Liver (tissue), 8 donors: ENCODE measurements at regions not wholly inside any gene's neighbourhood (a gene's known extent, or its start where the extent isn't known, plus 50 kb on each side); places are given as distances from the start of the nearest gene placed in this dataset.

Source experiments
- DNase-seq: peaks from one replicate; pipeline ENCODE4 v3.0.0-alpha.2; 2017; ENCODE audit warnings: low spot score
- H3K27ac ChIP-seq, 2 donors: one replicate each; pipeline ENCODE4 v1.7.0; 2013; ENCODE audit warnings: inconsistent platforms in 2 of 2, low read length in 2 of 2, control low read depth in 1 of 2, low read depth in 1 of 2, mild to moderate bottlenecking in 1 of 2
- H3K27me3 ChIP-seq, 4 donors: one replicate each; pipeline versions ENCODE4 v1.6.1 to v1.7.0; 2013; ENCODE audit warnings: low read length in 3 of 4, inconsistent platforms in 1 of 4, mild to moderate bottlenecking in 1 of 4, moderate library complexity in 1 of 4; ENCODE audit not compliant: control insufficient read depth in 4 of 4, insufficient read depth in 4 of 4
- H3K36me3 ChIP-seq, 4 donors: one replicate each; pipeline versions ENCODE4 v1.6.1 to v1.7.0; 2013; ENCODE audit warnings: low read length in 3 of 4, mild to moderate bottlenecking in 3 of 4, low read depth in 1 of 4, moderate library complexity in 1 of 4; ENCODE audit not compliant: control insufficient read depth in 4 of 4, insufficient read depth in 3 of 4
- H3K4me1 ChIP-seq, 4 donors: one replicate each; pipeline versions ENCODE4 v1.6.1 to v1.7.0; 2013; ENCODE audit warnings: low read length in 3 of 4, mild to moderate bottlenecking in 3 of 4, moderate library complexity in 1 of 4; ENCODE audit not compliant: control insufficient read depth in 4 of 4, insufficient read depth in 4 of 4
- H3K4me3 ChIP-seq, 3 donors: one replicate each; pipeline versions ENCODE4 v1.6.1 to v1.7.0; 2013; ENCODE audit warnings: low read length in 3 of 3, control low read depth in 1 of 3, low read depth in 1 of 3, mild to moderate bottlenecking in 1 of 3
- H3K9ac ChIP-seq, 2 donors: one replicate each; pipeline ENCODE4 v1.7.0; 2013; ENCODE audit warnings: low read length in 2 of 2, mild to moderate bottlenecking in 2 of 2, moderate library complexity in 2 of 2, control low read depth in 1 of 2, low read depth in 1 of 2
- H3K9me3 ChIP-seq, 4 donors: one replicate each; pipeline versions ENCODE4 v1.6.1 to v1.7.0; 2013; ENCODE audit warnings: low read length in 3 of 4; ENCODE audit not compliant: control insufficient read depth in 4 of 4
- ATF3 ChIP-seq: IDR thresholded peaks from 2 replicates; pipeline ENCODE4 v1.6.1; 2016; ENCODE audit warnings: antibody characterized with exemption
- FOXA1 ChIP-seq: IDR thresholded peaks from 2 replicates; pipeline ENCODE4 v1.6.1; 2016; ENCODE audit warnings: antibody characterized with exemption
- GABPA ChIP-seq, 2 donors: IDR thresholded peaks in 1 of 2; conservative IDR thresholded peaks in 1 of 2; 2 replicates each; pipeline ENCODE4 v1.6.1; 2016; ENCODE audit warnings: antibody characterized with exemption in 2 of 2, mild to moderate bottlenecking in 1 of 2, moderate library complexity in 1 of 2
- HNF4A ChIP-seq, 2 donors: conservative IDR thresholded peaks; 2 replicates each; pipeline ENCODE4 v1.6.1; 2016; ENCODE audit warnings: antibody characterized with exemption in 2 of 2, mild to moderate bottlenecking in 2 of 2
- JUND ChIP-seq, 2 donors: IDR thresholded peaks; 2 replicates each; pipeline ENCODE4 v1.6.1; 2016; ENCODE audit warnings: antibody characterized with exemption in 2 of 2
- MAX ChIP-seq: IDR thresholded peaks from 2 replicates; pipeline ENCODE4 v1.6.1; 2016; ENCODE audit warnings: antibody characterized with exemption
- RAD21 ChIP-seq, 2 donors: IDR thresholded peaks; 2 replicates each; pipeline ENCODE4 v1.6.1; 2016; ENCODE audit warnings: antibody characterized with exemption in 2 of 2, mild to moderate bottlenecking in 2 of 2
- RXRA ChIP-seq, 2 donors: IDR thresholded peaks; 2 replicates each; pipeline ENCODE4 v1.6.1; 2017 to 2018; ENCODE audit warnings: antibody characterized with exemption in 2 of 2, mild to moderate bottlenecking in 1 of 2
- SP1 ChIP-seq: IDR thresholded peaks from 2 replicates; pipeline ENCODE4 v1.6.1; 2018; ENCODE audit warnings: antibody characterized with exemption, mild to moderate bottlenecking
- YY1 ChIP-seq: IDR thresholded peaks from 2 replicates; pipeline ENCODE4 v1.6.1; 2016; ENCODE audit warnings: antibody characterized with exemption, mild to moderate bottlenecking
- WGBS: extraction: QIAGEN DNeasy Blood & Tissue Kit; methylation state at CpG from one replicate; pipeline ENCODE4 v1.1.7; 2013; 5-methylcytosine and 5-hydroxymethylcytosine counted together
- TF ChIP-seq, protein P1 (sequence below): IDR thresholded peaks from 2 replicates; pipeline ENCODE4 v1.6.1; 2016; ENCODE audit warnings: antibody characterized with exemption
- TF ChIP-seq, protein P2 (sequence below): fragments of 150-350 bp; IDR thresholded peaks from 2 replicates; pipeline ENCODE4 v1.5.1; 2017; ENCODE audit warnings: improper control_type of control experiment, low read depth, low read length; ENCODE audit not compliant: missing input control
- TF ChIP-seq, protein P3 (sequence below): IDR thresholded peaks from 2 replicates; pipeline ENCODE4 v1.6.1; 2016; ENCODE audit warnings: antibody characterized with exemption, mild to moderate bottlenecking
- donor health status: healthy.
- donor health status: healthy.
- donor health status: healthy.
- donor health status: healthy.
- donor health status: healthy.

DNA sequence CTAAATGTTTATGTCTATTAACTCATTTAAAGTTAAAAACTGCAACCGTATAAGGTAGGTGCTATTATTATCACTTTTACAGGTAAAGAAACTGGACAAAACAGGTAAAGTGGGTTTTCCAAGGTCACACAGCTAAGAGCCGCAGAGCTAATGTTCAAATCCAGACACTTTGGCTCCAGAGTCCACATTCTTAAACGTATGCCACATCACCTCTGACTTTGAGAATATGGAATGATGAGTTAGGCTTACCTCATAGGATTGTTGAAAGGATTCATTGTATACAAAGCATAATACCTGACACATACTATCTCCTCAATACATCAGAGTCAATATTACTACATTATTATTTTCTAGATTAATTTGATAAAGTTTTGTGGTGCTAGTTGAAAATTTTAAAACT, 240.9 kb upstream of the STT3B start:
- no peak for TF ChIP-seq JUND (IDR thresholded peaks at IDR 0.05)
- no peak for TF ChIP-seq YY1
- Histone ChIP-seq H3K27ac (no peak overlapping the region), H3K36me3 (no peaks in the 10 kb centered on the region), H3K9ac (no peak overlapping the region), H3K9me3 (no peaks in the 10 kb centered on the region), H3K4me1 (no peaks in the 10 kb centered on the region), H3K4me3 (no peak overlapping the region), H3K27me3 (no peaks in the 10 kb centered on the region)
- no peak for DNase-seq
- WGBS = 90% methylated on average over 3 of the region's 3 CpGs

DNA sequence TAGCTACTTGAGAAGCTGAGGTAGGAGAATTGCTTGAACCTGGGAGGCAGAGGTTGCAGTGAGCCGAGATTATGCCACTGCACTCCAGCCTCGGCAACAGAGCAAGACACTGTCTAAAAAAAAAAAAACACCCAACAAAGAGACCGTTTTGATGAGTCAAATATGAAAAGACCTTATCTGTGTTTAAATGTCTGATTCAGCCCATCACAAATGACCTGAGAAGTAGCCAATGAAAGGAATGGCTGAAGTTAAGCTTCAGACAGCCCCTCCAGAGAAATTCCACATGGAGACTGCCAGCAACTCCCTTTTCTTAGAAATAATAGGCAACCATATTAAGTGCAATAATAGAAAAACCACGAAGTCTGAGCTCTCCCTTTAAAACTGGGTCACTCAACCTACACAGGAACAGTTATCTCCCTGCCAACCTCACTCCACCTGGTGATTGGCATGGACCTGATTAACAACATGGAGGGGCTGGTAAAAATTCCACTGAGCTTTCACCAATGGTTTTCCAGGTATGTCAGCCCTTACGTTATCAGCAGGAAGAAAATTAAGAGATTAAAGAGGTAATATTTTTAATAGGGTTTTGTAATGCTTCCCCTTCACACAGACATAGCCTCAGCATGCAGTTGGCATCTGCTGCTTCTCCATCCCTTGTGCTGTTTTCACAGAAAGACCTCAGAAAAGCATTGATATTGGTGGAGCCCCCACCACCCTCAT, 238.1 kb upstream of the STT3B start:
- WGBS = 84% methylated on average over 5 of the region's 5 CpGs
- TF ChIP-seq HNF4A (conservative IDR thresholded peaks at IDR 0.05) = no peak
- no peak for TF ChIP-seq GABPA (IDR thresholded peaks at IDR 0.05 in 1 of 2, conservative IDR thresholded peaks at IDR 0.05 in 1 of 2)
- TF ChIP-seq, protein P1, sequence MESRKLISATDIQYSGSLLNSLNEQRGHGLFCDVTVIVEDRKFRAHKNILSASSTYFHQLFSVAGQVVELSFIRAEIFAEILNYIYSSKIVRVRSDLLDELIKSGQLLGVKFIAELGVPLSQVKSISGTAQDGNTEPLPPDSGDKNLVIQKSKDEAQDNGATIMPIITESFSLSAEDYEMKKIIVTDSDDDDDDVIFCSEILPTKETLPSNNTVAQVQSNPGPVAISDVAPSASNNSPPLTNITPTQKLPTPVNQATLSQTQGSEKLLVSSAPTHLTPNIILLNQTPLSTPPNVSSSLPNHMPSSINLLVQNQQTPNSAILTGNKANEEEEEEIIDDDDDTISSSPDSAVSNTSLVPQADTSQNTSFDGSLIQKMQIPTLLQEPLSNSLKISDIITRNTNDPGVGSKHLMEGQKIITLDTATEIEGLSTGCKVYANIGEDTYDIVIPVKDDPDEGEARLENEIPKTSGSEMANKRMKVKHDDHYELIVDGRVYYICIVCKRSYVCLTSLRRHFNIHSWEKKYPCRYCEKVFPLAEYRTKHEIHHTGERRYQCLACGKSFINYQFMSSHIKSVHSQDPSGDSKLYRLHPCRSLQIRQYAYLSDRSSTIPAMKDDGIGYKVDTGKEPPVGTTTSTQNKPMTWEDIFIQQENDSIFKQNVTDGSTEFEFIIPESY = no peak
- TF ChIP-seq MAX = no peak
- no peak for TF ChIP-seq RXRA (IDR thresholded peaks at IDR 0.05)
- TF ChIP-seq, protein P2, sequence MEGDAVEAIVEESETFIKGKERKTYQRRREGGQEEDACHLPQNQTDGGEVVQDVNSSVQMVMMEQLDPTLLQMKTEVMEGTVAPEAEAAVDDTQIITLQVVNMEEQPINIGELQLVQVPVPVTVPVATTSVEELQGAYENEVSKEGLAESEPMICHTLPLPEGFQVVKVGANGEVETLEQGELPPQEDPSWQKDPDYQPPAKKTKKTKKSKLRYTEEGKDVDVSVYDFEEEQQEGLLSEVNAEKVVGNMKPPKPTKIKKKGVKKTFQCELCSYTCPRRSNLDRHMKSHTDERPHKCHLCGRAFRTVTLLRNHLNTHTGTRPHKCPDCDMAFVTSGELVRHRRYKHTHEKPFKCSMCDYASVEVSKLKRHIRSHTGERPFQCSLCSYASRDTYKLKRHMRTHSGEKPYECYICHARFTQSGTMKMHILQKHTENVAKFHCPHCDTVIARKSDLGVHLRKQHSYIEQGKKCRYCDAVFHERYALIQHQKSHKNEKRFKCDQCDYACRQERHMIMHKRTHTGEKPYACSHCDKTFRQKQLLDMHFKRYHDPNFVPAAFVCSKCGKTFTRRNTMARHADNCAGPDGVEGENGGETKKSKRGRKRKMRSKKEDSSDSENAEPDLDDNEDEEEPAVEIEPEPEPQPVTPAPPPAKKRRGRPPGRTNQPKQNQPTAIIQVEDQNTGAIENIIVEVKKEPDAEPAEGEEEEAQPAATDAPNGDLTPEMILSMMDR = no peak
- no peak for TF ChIP-seq JUND (IDR thresholded peaks at IDR 0.05)
- TF ChIP-seq ATF3 = no peak

DNA sequence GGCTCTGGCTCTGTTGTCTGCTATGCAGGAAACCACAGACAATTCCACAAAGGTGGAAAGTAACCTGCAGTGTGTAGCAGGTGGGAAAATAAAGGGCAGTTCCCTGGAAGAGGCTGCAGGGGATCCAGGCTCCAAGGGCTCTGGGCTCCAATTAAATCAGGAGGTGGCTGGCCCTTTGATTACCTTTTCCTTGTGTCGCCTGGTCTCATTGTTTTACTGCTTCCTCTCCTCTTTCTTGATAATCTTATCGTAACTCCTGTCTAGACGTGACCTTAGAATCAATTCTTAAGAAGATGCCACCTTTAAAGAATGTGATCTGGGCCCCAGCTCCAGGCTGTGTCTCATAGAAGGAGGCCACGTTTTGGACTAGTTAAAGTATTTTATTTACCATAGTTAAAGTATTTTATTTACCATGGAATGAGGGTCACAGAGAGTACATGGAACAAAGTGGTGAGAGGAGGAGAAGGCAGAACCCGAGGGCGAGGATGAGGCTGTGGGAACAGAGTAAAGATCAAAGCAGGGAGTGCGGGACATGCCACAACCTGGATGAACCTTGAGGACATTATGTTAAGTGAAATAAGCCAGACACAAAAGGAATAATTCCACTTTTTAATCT, 237.5 kb upstream of the STT3B start:
- H3K9ac ChIP-seq = no peak overlapping the region
- no peaks in the 10 kb centered on the region for H3K27me3 ChIP-seq
- DNase-seq = no peak
- H3K36me3 ChIP-seq = no peaks in the 10 kb centered on the region
- no peak overlapping the region for H3K27ac ChIP-seq
- H3K9me3 ChIP-seq = peaks cover 0 to 4% (median 0%) of the 10 kb centered on the region in 4 donors
- WGBS = 79% methylated on average over 7 of the region's 7 CpGs
- no peak overlapping the region for H3K4me3 ChIP-seq
- TF ChIP-seq, protein P3, sequence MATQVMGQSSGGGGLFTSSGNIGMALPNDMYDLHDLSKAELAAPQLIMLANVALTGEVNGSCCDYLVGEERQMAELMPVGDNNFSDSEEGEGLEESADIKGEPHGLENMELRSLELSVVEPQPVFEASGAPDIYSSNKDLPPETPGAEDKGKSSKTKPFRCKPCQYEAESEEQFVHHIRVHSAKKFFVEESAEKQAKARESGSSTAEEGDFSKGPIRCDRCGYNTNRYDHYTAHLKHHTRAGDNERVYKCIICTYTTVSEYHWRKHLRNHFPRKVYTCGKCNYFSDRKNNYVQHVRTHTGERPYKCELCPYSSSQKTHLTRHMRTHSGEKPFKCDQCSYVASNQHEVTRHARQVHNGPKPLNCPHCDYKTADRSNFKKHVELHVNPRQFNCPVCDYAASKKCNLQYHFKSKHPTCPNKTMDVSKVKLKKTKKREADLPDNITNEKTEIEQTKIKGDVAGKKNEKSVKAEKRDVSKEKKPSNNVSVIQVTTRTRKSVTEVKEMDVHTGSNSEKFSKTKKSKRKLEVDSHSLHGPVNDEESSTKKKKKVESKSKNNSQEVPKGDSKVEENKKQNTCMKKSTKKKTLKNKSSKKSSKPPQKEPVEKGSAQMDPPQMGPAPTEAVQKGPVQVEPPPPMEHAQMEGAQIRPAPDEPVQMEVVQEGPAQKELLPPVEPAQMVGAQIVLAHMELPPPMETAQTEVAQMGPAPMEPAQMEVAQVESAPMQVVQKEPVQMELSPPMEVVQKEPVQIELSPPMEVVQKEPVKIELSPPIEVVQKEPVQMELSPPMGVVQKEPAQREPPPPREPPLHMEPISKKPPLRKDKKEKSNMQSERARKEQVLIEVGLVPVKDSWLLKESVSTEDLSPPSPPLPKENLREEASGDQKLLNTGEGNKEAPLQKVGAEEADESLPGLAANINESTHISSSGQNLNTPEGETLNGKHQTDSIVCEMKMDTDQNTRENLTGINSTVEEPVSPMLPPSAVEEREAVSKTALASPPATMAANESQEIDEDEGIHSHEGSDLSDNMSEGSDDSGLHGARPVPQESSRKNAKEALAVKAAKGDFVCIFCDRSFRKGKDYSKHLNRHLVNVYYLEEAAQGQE = no peak
- TF ChIP-seq RAD21 (IDR thresholded peaks at IDR 0.05) (no peak), SP1 (no peak), FOXA1 (no peak)
- TF ChIP-seq, protein P1 = no peak
- no peaks in the 10 kb centered on the region for H3K4me1 ChIP-seq

More for the DNA sequence above, 238.1 kb upstream of the STT3B start:
- H3K36me3 ChIP-seq = no peaks in the 10 kb centered on the region
- H3K4me3 ChIP-seq = no peak overlapping the region
- DNase-seq = no peak
- no peak overlapping the region for H3K27ac ChIP-seq
- no peaks in the 10 kb centered on the region for H3K4me1 ChIP-seq
- H3K9me3 ChIP-seq = peaks cover 0 to 4% (median 0%) of the 10 kb centered on the region in 4 donors
- no peaks in the 10 kb centered on the region for H3K27me3 ChIP-seq
- H3K9ac ChIP-seq = no peak overlapping the region
